IMR-90 (cell line): ENCODE measurements at regions not wholly inside any gene's neighbourhood (a gene's known extent, or its start where the extent isn't known, plus 50 kb on each side); places are given as distances from the start of the nearest gene placed in this dataset.
"Not testable (repeated sequence)": the region's sequence is repeated elsewhere in the genome, so short reads cannot be mapped to it uniquely, and the experiment has no call there.

Source experiments
- ATAC-seq: fragments of 200-7000 bp; cut with Tn5 transposase; 2 replicates; pipeline ENCODE4 v1.9.1; 2020; ENCODE audit warnings: low read depth, mild to moderate bottlenecking, moderate library complexity
- BruUV-seq: library from RNA; stranded (reverse); fragments of 400-500 nt; replicated peaks from 2 replicates; lab custom pipeline; 2021; lab: Mats Ljungman, UMichigan
- CTCF ChIA-PET: fragments of 300-600 bp; formaldehyde crosslinking; extraction: SDS; loops from one replicate; lab custom pipeline; 2021; ENCODE audit warnings: antibody characterized with exemption; lab: Yijun Ruan, JAX
- POLR2A ChIA-PET: fragments of 300-600 bp; sonication (Branson Sonifier 250); formaldehyde crosslinking; loops from one replicate; lab custom pipeline; 2022; ENCODE audit warnings: antibody characterized with exemption; ENCODE audit not compliant: unreplicated experiment; lab: Charles Lee
- DNase-seq: peaks from one replicate; pipeline ENCODE4 v3.0.0; 2013
- H2AFZ ChIP-seq: replicated peaks from 2 replicates; pipeline ENCODE3; 2013; ENCODE audit warnings: low read length, mild to moderate bottlenecking; ENCODE audit not compliant: poor library complexity
- H2AK5ac ChIP-seq: 2 replicates; pipeline ENCODE4 v1.6.1; 2013; ENCODE audit warnings: low read depth, low read length, inconsistent platforms
- H2AK9ac ChIP-seq: replicated peaks from 2 replicates; pipeline ENCODE3; 2013; ENCODE audit warnings: mild to moderate bottlenecking, low read depth, low read length, moderate library complexity; ENCODE audit not compliant: poor library complexity
- H2BK120ac ChIP-seq: 2 replicates; pipeline ENCODE4 v1.6.1; 2013; ENCODE audit warnings: low read depth, low read length, inconsistent platforms
- H2BK15ac ChIP-seq: 3 replicates; pipeline ENCODE4 v1.6.1; 2013; ENCODE audit warnings: low read depth, low read length, inconsistent platforms
- H2BK20ac ChIP-seq: 2 replicates; pipeline ENCODE4 v1.6.1; 2013; ENCODE audit warnings: low read depth, mild to moderate bottlenecking, inconsistent platforms, low read length, moderate library complexity
- H2BK5ac ChIP-seq: 2 replicates; pipeline ENCODE4 v1.6.1; 2013; ENCODE audit warnings: mild to moderate bottlenecking, low read depth, low read length, inconsistent platforms; ENCODE audit not compliant: poor library complexity, severe bottlenecking
- H3K14ac ChIP-seq: replicated peaks from 2 replicates; pipeline ENCODE4 v1.6.1; 2013; ENCODE audit warnings: low read depth, low read length, inconsistent platforms
- H3K18ac ChIP-seq: 2 replicates; pipeline ENCODE4 v1.6.1; 2013; ENCODE audit warnings: low read depth, low read length, control low read depth
- H3K23ac ChIP-seq: 2 replicates; pipeline ENCODE4 v1.6.1; 2013; ENCODE audit warnings: low read depth, low read length, inconsistent platforms
- H3K27ac ChIP-seq: 2 replicates; pipeline ENCODE4 v1.5.1; 2013; ENCODE audit warnings: mild to moderate bottlenecking, control low read depth, low read length; ENCODE audit not compliant: insufficient read depth
- H3K27me3 ChIP-seq: 2 replicates; pipeline ENCODE4 v1.6.1; 2013; ENCODE audit warnings: low read length; ENCODE audit not compliant: control insufficient read depth, insufficient read depth
- H3K36me3 ChIP-seq: 2 replicates; pipeline ENCODE4 v1.6.1; 2013; ENCODE audit warnings: low read length, mixed read lengths; ENCODE audit not compliant: control insufficient read depth, insufficient read depth
- H3K4ac ChIP-seq: 2 replicates; pipeline ENCODE4 v1.6.1; 2013; ENCODE audit warnings: low read depth, low read length, inconsistent platforms
- H3K4me1 ChIP-seq: 2 replicates; pipeline ENCODE4 v1.6.1; 2013; ENCODE audit warnings: low read length, mixed read lengths; ENCODE audit not compliant: control insufficient read depth, insufficient read depth
- H3K4me2 ChIP-seq: 2 replicates; pipeline ENCODE4 v1.6.1; 2013; ENCODE audit warnings: low read depth, mild to moderate bottlenecking, control low read depth, low read length, moderate library complexity
- H3K4me3 ChIP-seq: 2 replicates; pipeline ENCODE4 v1.5.1; 2013; ENCODE audit warnings: low read depth, mild to moderate bottlenecking, control low read depth, low read length, moderate library complexity; ENCODE audit not compliant: insufficient read depth
- H3K56ac ChIP-seq: 2 replicates; pipeline ENCODE4 v1.6.1; 2013; ENCODE audit warnings: low read length, inconsistent platforms; ENCODE audit not compliant: insufficient read depth; ENCODE audit errors: extremely low read depth
- H3K79me1 ChIP-seq, 2 experiments: 2 replicates each; pipeline ENCODE4 v1.6.1; 2013; ENCODE audit warnings: low read length in 2 of 2, inconsistent platforms in 1 of 2, low read depth in 1 of 2
- H3K9ac ChIP-seq: 2 replicates; pipeline ENCODE4 v1.6.1; 2013; ENCODE audit warnings: low read depth, low read length, control low read depth
- H3K9me1 ChIP-seq: 2 replicates; pipeline ENCODE4 v1.6.1; 2013; ENCODE audit warnings: low read length, inconsistent platforms; ENCODE audit not compliant: insufficient read depth
- H3K9me3 ChIP-seq: 2 replicates; pipeline ENCODE4 v1.6.1; 2013; ENCODE audit warnings: low read length; ENCODE audit not compliant: control insufficient read depth, insufficient read depth
- H4K20me1 ChIP-seq: 2 replicates; pipeline ENCODE4 v1.6.1; 2013; ENCODE audit warnings: low read length, inconsistent platforms; ENCODE audit not compliant: insufficient read depth
- H4K5ac ChIP-seq: 2 replicates; pipeline ENCODE4 v1.6.1; 2013; ENCODE audit warnings: mild to moderate bottlenecking, low read depth, low read length, control low read depth
- H4K8ac ChIP-seq, 2 experiments: 2 replicates each; pipeline ENCODE4 v1.6.1; 2013; ENCODE audit warnings: low read depth in 2 of 2, low read length in 2 of 2, control low read depth in 1 of 2, inconsistent platforms in 1 of 2
- H4K91ac ChIP-seq: 2 replicates; pipeline ENCODE4 v1.6.1; 2013; ENCODE audit warnings: low read depth, low read length, inconsistent platforms; ENCODE audit not compliant: insufficient read depth
- WGBS, 2 experiments: methylation state at CpG; one replicate each; pipeline versions ENCODE4 v1.1.5 to v1.1.7; 2013; ENCODE audit warnings: missing lambda C conversion rate in 2 of 2; ENCODE audit not compliant: insufficient read length in 1 of 2; ENCODE audit errors: extremely low coverage in 2 of 2; 5-methylcytosine and 5-hydroxymethylcytosine counted together
- dilution Hi-C: fragments of 300-500 bp; cut with HindIII; formaldehyde crosslinking; loops from one replicate; pipeline ENCODE4 v1.14.3; 2018; ENCODE audit warnings: low sequenced_read_pairs; ENCODE audit not compliant: unreplicated experiment
- in situ Hi-C: fragments of 300-500 bp; cut with MboI; formaldehyde crosslinking; loops from 3 replicates; pipeline ENCODE4 v1.14.3; 2019; ENCODE audit warnings: low sequenced_read_pairs, inconsistent platforms, mixed read lengths
- intact Hi-C: fragments of 100-400 bp; cut with micrococcal nuclease; formaldehyde crosslinking; loops from 2 replicates; pipeline ENCODE4 v1.10.0; 2022

DNA sequence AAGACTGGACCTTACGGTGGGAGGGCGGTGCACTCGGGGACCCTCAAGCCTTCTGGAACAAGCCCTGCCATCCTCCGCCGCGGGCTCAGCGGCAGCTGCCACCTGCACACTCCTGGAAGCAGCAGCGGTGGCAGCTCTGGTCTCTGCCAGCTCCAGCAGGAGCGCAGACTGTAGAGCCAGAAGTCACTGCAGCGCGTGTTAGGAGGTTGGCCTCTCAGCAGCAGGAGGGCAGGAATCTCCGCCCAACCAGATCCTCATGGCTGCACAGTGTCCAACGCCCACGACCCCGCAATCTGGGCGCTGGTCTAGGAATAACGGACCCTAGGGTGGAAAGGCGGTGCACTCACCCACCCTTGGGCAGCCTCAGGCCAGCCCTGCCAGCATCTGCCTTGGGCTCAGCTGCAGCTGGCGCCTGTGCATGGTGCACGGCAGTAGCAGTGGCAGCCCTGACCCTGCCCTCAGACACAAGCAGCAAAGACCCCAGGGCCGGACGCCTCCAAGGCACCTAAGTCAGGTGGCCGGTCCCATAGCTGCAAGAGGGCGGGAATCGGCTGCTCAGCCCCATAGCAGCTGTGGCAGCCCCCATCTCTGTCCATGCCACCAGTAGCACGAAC, 88.7 kb downstream of the POTEG start:
- dilution Hi-C loops, BruUV-seq, CTCF ChIA-PET, H3K14ac ChIP-seq, H3K27me3 ChIP-seq, H3K9me3 ChIP-seq, intact Hi-C loops, H3K79me1 ChIP-seq, H3K4me3 ChIP-seq, H2AFZ ChIP-seq, H2AK5ac ChIP-seq, DNase-seq, H2AK9ac ChIP-seq, ATAC-seq, H3K4ac ChIP-seq, H4K5ac ChIP-seq, H3K4me2 ChIP-seq, H2BK15ac ChIP-seq, in situ Hi-C loops, H2BK5ac ChIP-seq, H2BK120ac ChIP-seq, H3K4me1 ChIP-seq, H3K27ac ChIP-seq, H4K91ac ChIP-seq, H3K9me1 ChIP-seq, H3K18ac ChIP-seq, POLR2A ChIA-PET, H3K9ac ChIP-seq, H2BK20ac ChIP-seq, H3K36me3 ChIP-seq, H3K23ac ChIP-seq, H3K56ac ChIP-seq, H4K20me1 ChIP-seq, H4K8ac ChIP-seq: not testable (repeated sequence)
- no CpG with 5 or more reads among the region's 26 CpGs for WGBS, 2 experiments

DNA sequence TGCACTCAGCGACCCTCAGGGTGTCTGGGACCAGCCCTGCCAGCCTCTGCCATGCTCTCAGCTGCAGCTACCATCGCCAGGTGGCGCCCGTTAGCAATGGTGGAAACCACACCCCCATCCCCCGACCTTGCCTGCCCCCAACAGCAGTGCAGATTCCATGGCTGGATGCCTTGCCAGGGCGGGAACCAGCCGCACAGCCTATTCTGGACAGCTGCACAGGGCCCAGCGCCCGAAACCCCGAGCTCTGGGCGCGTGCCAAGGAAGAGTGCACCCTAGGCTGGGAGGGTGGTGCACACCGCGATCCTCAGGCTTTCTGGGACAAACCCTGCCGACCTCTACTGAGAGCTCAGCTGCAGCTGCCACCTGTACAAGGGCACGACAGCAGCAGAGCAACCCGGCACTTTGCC, 88.1 kb downstream of the POTEG start:
- H2AFZ ChIP-seq, BruUV-seq, POLR2A ChIA-PET, H2BK120ac ChIP-seq, H3K9me3 ChIP-seq, H3K4ac ChIP-seq, H3K4me2 ChIP-seq, H3K4me3 ChIP-seq, H3K14ac ChIP-seq, H2AK5ac ChIP-seq, H3K4me1 ChIP-seq, ATAC-seq, H3K9me1 ChIP-seq, CTCF ChIA-PET, H4K5ac ChIP-seq, H3K27ac ChIP-seq, dilution Hi-C loops, H3K27me3 ChIP-seq, H3K9ac ChIP-seq, H2BK15ac ChIP-seq, intact Hi-C loops, H2BK20ac ChIP-seq, H2AK9ac ChIP-seq, DNase-seq, H3K36me3 ChIP-seq, H3K23ac ChIP-seq, H3K79me1 ChIP-seq, H4K8ac ChIP-seq, in situ Hi-C loops, H4K20me1 ChIP-seq, H3K56ac ChIP-seq, H3K18ac ChIP-seq, H4K91ac ChIP-seq, H2BK5ac ChIP-seq: not testable (repeated sequence)
- WGBS, 2 experiments: no CpG with 5 or more reads among the region's 17 CpGs
